HT-29 (cell line): ENCODE measurements at regions not wholly inside any gene's neighbourhood (a gene's known extent, or its start where the extent isn't known, plus 50 kb on each side); places are given as distances from the start of the nearest gene placed in this dataset.
"Not testable (repeated sequence)": the region's sequence is repeated elsewhere in the genome, so short reads cannot be mapped to it uniquely, and the experiment has no call there.

Experiments used
- DNase-seq: peaks from one replicate; pipeline ENCODE4 v3.0.0-alpha.2; 2015; ENCODE audit warnings: low spot score

- DNase-seq, result no peak
Measured at GRCh38 chr5:60489377-60489776, 210.6 kb downstream of the DEPDC1B start.

GRCh38 chr5:60488466-60489130 is 211.4 kb downstream of the DEPDC1B start:
- no peak for DNase-seq

GRCh38 chr5:60487885-60488442 is 212.0 kb downstream of the DEPDC1B start:
- peak; percentile 30 for DNase-seq

GRCh38 chr5:60487476-60487875 is 212.5 kb downstream of the DEPDC1B start:
- no peak for DNase-seq

- no peak for DNase-seq
Measured at GRCh38 chr5:60485361-60485760, 214.6 kb downstream of the DEPDC1B start.

- DNase-seq, result no peak
Measured at GRCh38 chr5:60483050-60483449, 216.9 kb downstream of the DEPDC1B start.

- no peak for DNase-seq
Measured at GRCh38 chr5:60482301-60482700, 217.7 kb downstream of the DEPDC1B start.

GRCh38 chr5:60479542-60479941 is 220.4 kb downstream of the DEPDC1B start:
- no peak for DNase-seq

GRCh38 chr5:60477849-60478248 is 222.1 kb downstream of the DEPDC1B start:
- no peak for DNase-seq

GRCh38 chr5:60473654-60474053 is 226.3 kb downstream of the DEPDC1B start:
- DNase-seq, result no peak

GRCh38 chr5:60473027-60473426 is 226.9 kb downstream of the DEPDC1B start:
- DNase-seq, result not testable (repeated sequence)

GRCh38 chr5:60470881-60471280 is 229.1 kb downstream of the DEPDC1B start:
- DNase-seq, result no peak

- no peak for DNase-seq
Measured at GRCh38 chr5:60469286-60469685, 230.7 kb downstream of the DEPDC1B start.

GRCh38 chr5:60463179-60463868 is 236.6 kb downstream of the DEPDC1B start:
- DNase-seq, result peak; percentile 2

GRCh38 chr5:60458666-60459065 is 241.3 kb downstream of the DEPDC1B start:
- no peak for DNase-seq

GRCh38 chr5:60457233-60457632 is 242.7 kb downstream of the DEPDC1B start:
- no peak for DNase-seq

- DNase-seq, result no peak
Measured at GRCh38 chr5:60455589-60455988, 244.4 kb downstream of the DEPDC1B start.

GRCh38 chr5:60454277-60454676 is 245.7 kb downstream of the DEPDC1B start:
- DNase-seq, result not testable (repeated sequence)

- no peak for DNase-seq
Measured at GRCh38 chr5:60453186-60453976, 246.6 kb downstream of the DEPDC1B start.

GRCh38 chr5:60448600-60448999 is 251.4 kb downstream of the DEPDC1B start:
- DNase-seq, result no peak

GRCh38 chr5:60447488-60447920 is 252.5 kb downstream of the DEPDC1B start:
- DNase-seq, result no peak

- no peak for DNase-seq
Measured at GRCh38 chr5:60446917-60447316, 253.0 kb downstream of the DEPDC1B start.
